CD1c-positive myeloid dendritic cell (primary cell): ENCODE measurements at regions not wholly inside any gene's neighbourhood (a gene's known extent, or its start where the extent isn't known, plus 50 kb on each side); places are given as distances from the start of the nearest gene placed in this dataset.
A peak's percentile ranks its signal among the peaks of the same experiment; 100 is the strongest.
"Not testable (repeated sequence)": the region's sequence is repeated elsewhere in the genome, so short reads cannot be mapped to it uniquely, and the experiment has no call there.

Experiments
- DNase-seq: peaks from one replicate; pipeline ENCODE4 v3.0.0-alpha.2; 2016; ENCODE audit errors: extremely low spot score

GRCh38 chrX:124181515-124181914 lies 150.9 kb upstream of the TEX13D start:
- DNase-seq: not testable (repeated sequence)

- DNase-seq: no peak
These were observed 142.0 kb upstream of the TEX13D start for GRCh38 chrX:124190440-124190839.

- DNase-seq: no peak
These were observed 138.3 kb upstream of the TEX13D start for GRCh38 chrX:124194199-124194598.

- no peak for DNase-seq
These were observed 137.6 kb upstream of the TEX13D start for GRCh38 chrX:124194901-124195300.

GRCh38 chrX:124203311-124203710 lies 129.1 kb upstream of the TEX13D start:
- DNase-seq: no peak

- no peak for DNase-seq
These were observed 123.8 kb upstream of the TEX13D start for GRCh38 chrX:124208660-124209059.

GRCh38 chrX:124209792-124210576 lies 122.5 kb upstream of the TEX13D start:
- DNase-seq: no peak

GRCh38 chrX:124211312-124211942 lies 121.0 kb upstream of the TEX13D start:
- DNase-seq: peak; percentile 26

GRCh38 chrX:124212622-124213021 lies 119.8 kb upstream of the TEX13D start:
- DNase-seq: no peak

- no peak for DNase-seq
These were observed 116.7 kb upstream of the TEX13D start for GRCh38 chrX:124215786-124216185.

- no peak for DNase-seq
These were observed 115.9 kb upstream of the TEX13D start for GRCh38 chrX:124216396-124217115.

- peak; percentile 3 for DNase-seq
These were observed 114.9 kb upstream of the TEX13D start for GRCh38 chrX:124217304-124218251.

GRCh38 chrX:124223524-124223923 lies 108.9 kb upstream of the TEX13D start:
- DNase-seq: no peak

GRCh38 chrX:124224528-124224927 lies 107.9 kb upstream of the TEX13D start:
- DNase-seq: no peak

GRCh38 chrX:124226129-124226528 lies 106.3 kb upstream of the TEX13D start:
- no peak for DNase-seq

GRCh38 chrX:124228849-124229248 lies 103.6 kb upstream of the TEX13D start:
- no peak for DNase-seq

GRCh38 chrX:124229374-124229773 lies 103.1 kb upstream of the TEX13D start:
- DNase-seq: no peak

GRCh38 chrX:124230655-124231450 lies 101.6 kb upstream of the TEX13D start:
- no peak for DNase-seq

GRCh38 chrX:124231451-124231759 lies 101.1 kb upstream of the TEX13D start:
- no peak for DNase-seq

- no peak for DNase-seq
These were observed 99.8 kb upstream of the TEX13D start for GRCh38 chrX:124232523-124233201.
